B cell (primary cell): ENCODE measurements at regions not wholly inside any gene's neighbourhood (a gene's known extent, or its start where the extent isn't known, plus 50 kb on each side); places are given as distances from the start of the nearest gene placed in this dataset.

Experiments used
- EZH2 ChIP-seq: IDR thresholded peaks from 2 replicates; pipeline ENCODE4 v1.6.1; 2012; ENCODE audit warnings: borderline replicate concordance, low read depth, mild to moderate bottlenecking, moderate library complexity, low read length; ENCODE audit not compliant: insufficient read depth, poor library complexity, severe bottlenecking
- TF ChIP-seq, protein P1 (sequence below): fragments of 200-600 bp; IDR thresholded peaks from one replicate; pipeline ENCODE4 v1.8.0; 2022; ENCODE audit warnings: antibody characterized with exemption, mild to moderate bottlenecking

GRCh38 chr12:25797949-25798348, 160.5 kb upstream of the RASSF8 start:
- TF ChIP-seq, protein P1, sequence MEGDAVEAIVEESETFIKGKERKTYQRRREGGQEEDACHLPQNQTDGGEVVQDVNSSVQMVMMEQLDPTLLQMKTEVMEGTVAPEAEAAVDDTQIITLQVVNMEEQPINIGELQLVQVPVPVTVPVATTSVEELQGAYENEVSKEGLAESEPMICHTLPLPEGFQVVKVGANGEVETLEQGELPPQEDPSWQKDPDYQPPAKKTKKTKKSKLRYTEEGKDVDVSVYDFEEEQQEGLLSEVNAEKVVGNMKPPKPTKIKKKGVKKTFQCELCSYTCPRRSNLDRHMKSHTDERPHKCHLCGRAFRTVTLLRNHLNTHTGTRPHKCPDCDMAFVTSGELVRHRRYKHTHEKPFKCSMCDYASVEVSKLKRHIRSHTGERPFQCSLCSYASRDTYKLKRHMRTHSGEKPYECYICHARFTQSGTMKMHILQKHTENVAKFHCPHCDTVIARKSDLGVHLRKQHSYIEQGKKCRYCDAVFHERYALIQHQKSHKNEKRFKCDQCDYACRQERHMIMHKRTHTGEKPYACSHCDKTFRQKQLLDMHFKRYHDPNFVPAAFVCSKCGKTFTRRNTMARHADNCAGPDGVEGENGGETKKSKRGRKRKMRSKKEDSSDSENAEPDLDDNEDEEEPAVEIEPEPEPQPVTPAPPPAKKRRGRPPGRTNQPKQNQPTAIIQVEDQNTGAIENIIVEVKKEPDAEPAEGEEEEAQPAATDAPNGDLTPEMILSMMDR = no peak
- no peak for TF ChIP-seq EZH2
